IPS-15b (cell line): ENCODE measurements at regions not wholly inside any gene's neighbourhood (a gene's known extent, or its start where the extent isn't known, plus 50 kb on each side); places are given as distances from the start of the nearest gene placed in this dataset.

Experiments
- H3K27me3 ChIP-seq: one replicate; pipeline ENCODE4 v1.6.1; 2013; ENCODE audit warnings: low read length; ENCODE audit not compliant: control insufficient read depth, insufficient read depth
- H3K36me3 ChIP-seq: one replicate; pipeline ENCODE4 v1.6.1; 2013; ENCODE audit warnings: low read length; ENCODE audit not compliant: control insufficient read depth, insufficient read depth
- H3K4me1 ChIP-seq: one replicate; pipeline ENCODE4 v1.6.1; 2013; ENCODE audit warnings: mild to moderate bottlenecking, low read length; ENCODE audit not compliant: control insufficient read depth, insufficient read depth
- H3K4me3 ChIP-seq: one replicate; pipeline ENCODE4 v1.5.1; 2013; ENCODE audit warnings: low read depth, low read length
- H3K9ac ChIP-seq: one replicate; pipeline ENCODE4 v1.6.1; 2013; ENCODE audit warnings: low read depth, mild to moderate bottlenecking, low read length
- H3K9me3 ChIP-seq: one replicate; pipeline ENCODE4 v1.6.1; 2013; ENCODE audit warnings: mild to moderate bottlenecking, low read length; ENCODE audit not compliant: control insufficient read depth, insufficient read depth

GRCh38 chr10:80751940-80752339 lies 214.2 kb downstream of the SH2D4B start:
- H3K36me3 ChIP-seq = no peaks in the 10 kb centered on the region
- no peaks in the 10 kb centered on the region for H3K27me3 ChIP-seq
- H3K9me3 ChIP-seq = no peaks in the 10 kb centered on the region
- no peak overlapping the region for H3K9ac ChIP-seq
- no peaks in the 10 kb centered on the region for H3K4me1 ChIP-seq
- H3K4me3 ChIP-seq = no peak overlapping the region

DNA sequence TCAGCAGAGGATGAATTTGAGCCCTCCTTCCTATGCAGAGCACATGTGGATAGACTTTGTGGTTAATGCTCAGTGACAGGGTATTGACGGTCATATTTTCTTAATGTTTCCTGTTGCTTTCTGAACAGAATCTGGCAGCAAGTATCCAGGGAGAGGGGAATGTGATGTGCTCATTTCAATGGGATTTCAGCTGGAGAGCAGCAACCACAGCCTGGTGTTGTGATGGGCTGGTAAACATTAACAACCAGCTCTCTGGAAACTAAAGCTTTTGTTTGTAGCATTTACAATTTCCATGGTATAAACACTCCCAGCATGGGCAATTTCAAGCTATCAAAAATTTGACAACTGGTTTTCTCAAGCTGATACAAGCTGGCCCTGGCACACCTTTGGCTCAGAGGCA lies 215.9 kb downstream of the SH2D4B start:
- no peaks in the 10 kb centered on the region for H3K27me3 ChIP-seq
- no peaks in the 10 kb centered on the region for H3K9me3 ChIP-seq
- no peaks in the 10 kb centered on the region for H3K36me3 ChIP-seq
- no peak overlapping the region for H3K9ac ChIP-seq
- no peak overlapping the region for H3K4me3 ChIP-seq
- H3K4me1 ChIP-seq = no peaks in the 10 kb centered on the region

DNA sequence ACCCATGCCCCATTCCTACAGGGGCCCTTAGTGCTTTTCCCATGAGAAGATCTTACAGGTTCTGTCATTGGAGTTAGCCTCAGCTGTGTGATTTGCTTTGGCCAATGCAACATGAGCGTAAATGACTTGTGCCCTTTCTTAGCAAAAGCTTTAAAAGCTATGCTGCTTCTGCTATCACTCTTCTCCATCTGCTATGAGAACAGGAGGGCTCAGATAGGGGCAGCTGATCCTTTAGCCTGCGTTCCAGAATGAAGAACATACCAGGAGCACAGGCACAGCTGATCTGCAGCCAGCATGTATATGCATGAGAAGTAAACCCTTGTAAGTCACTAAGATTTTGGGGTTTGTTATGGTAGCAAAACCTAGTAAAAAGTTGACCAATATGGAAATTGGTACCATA lies 218.2 kb downstream of the SH2D4B start:
- Histone ChIP-seq H3K4me1 (no peaks in the 10 kb centered on the region), H3K4me3 (no peak overlapping the region), H3K9me3 (no peaks in the 10 kb centered on the region), H3K9ac (no peak overlapping the region), H3K27me3 (no peaks in the 10 kb centered on the region), H3K36me3 (no peaks in the 10 kb centered on the region)

GRCh38 chr10:80759693-80760092 lies 222.0 kb downstream of the SH2D4B start:
- Histone ChIP-seq H3K4me3 (no peak overlapping the region), H3K9me3 (no peaks in the 10 kb centered on the region), H3K4me1 (no peaks in the 10 kb centered on the region), H3K36me3 (no peaks in the 10 kb centered on the region), H3K27me3 (no peaks in the 10 kb centered on the region), H3K9ac (no peak overlapping the region)

- no peak overlapping the region for H3K9ac ChIP-seq
- H3K4me3 ChIP-seq = no peak overlapping the region
- H3K9me3 ChIP-seq = no peaks in the 10 kb centered on the region
- H3K36me3 ChIP-seq = no peaks in the 10 kb centered on the region
- H3K27me3 ChIP-seq = no peaks in the 10 kb centered on the region
- H3K4me1 ChIP-seq = no peaks in the 10 kb centered on the region
These were observed 223.2 kb downstream of the SH2D4B start for GRCh38 chr10:80760914-80761371.

DNA sequence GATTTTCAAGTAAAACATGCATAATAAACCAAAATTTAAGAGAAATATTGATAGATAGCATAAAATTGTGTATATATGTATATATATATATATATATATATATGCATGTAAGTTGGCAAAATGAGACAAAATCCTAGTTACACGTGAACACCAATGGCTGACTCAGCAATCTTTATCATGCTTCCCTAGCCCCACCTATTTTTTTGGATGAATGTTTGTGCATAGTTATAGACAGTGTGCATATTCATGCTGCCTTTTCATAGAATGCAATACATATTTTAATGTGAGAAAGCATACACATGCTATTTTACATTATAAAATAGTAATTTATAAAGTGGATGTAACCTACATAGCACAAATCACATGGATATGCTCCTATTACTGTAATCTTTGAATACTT lies 230.3 kb downstream of the SH2D4B start:
- H3K9ac ChIP-seq = no peak overlapping the region
- no peak overlapping the region for H3K4me3 ChIP-seq
- no peaks in the 10 kb centered on the region for H3K9me3 ChIP-seq
- H3K36me3 ChIP-seq = no peaks in the 10 kb centered on the region
- H3K4me1 ChIP-seq = no peaks in the 10 kb centered on the region
- H3K27me3 ChIP-seq = no peaks in the 10 kb centered on the region

GRCh38 chr10:80769700-80770160 lies 232.0 kb downstream of the SH2D4B start:
- Histone ChIP-seq H3K9ac (no peak overlapping the region), H3K4me3 (no peak overlapping the region), H3K36me3 (no peaks in the 10 kb centered on the region), H3K4me1 (no peaks in the 10 kb centered on the region), H3K9me3 (no peaks in the 10 kb centered on the region), H3K27me3 (no peaks in the 10 kb centered on the region)

DNA sequence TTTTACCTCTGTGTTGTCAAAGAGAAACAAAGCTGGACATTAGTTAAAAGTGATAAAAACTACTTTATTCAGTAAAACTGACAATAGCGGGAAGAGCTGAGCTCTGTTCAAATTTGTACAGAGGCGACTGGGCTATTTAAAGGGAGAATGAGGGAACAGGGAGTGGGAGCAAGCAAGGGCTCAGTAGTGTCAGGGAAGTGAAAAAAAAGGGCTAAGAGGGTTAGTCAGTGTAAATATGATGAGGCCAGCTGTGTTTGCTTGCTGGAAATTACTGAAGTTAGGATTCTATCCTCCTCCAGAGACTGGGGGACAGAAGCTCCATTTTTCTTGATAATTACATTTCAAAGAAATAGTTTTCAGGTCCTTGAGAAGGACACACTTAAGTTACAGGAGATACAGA lies 232.5 kb downstream of the SH2D4B start:
- H3K36me3 ChIP-seq = no peaks in the 10 kb centered on the region
- H3K9ac ChIP-seq = no peak overlapping the region
- no peaks in the 10 kb centered on the region for H3K27me3 ChIP-seq
- no peak overlapping the region for H3K4me3 ChIP-seq
- no peaks in the 10 kb centered on the region for H3K4me1 ChIP-seq
- no peaks in the 10 kb centered on the region for H3K9me3 ChIP-seq

GRCh38 chr10:80771285-80771684 lies 233.6 kb downstream of the SH2D4B start:
- H3K4me3 ChIP-seq = no peak overlapping the region
- H3K36me3 ChIP-seq = no peaks in the 10 kb centered on the region
- no peaks in the 10 kb centered on the region for H3K4me1 ChIP-seq
- H3K9ac ChIP-seq = no peak overlapping the region
- no peaks in the 10 kb centered on the region for H3K27me3 ChIP-seq
- H3K9me3 ChIP-seq = no peaks in the 10 kb centered on the region

DNA sequence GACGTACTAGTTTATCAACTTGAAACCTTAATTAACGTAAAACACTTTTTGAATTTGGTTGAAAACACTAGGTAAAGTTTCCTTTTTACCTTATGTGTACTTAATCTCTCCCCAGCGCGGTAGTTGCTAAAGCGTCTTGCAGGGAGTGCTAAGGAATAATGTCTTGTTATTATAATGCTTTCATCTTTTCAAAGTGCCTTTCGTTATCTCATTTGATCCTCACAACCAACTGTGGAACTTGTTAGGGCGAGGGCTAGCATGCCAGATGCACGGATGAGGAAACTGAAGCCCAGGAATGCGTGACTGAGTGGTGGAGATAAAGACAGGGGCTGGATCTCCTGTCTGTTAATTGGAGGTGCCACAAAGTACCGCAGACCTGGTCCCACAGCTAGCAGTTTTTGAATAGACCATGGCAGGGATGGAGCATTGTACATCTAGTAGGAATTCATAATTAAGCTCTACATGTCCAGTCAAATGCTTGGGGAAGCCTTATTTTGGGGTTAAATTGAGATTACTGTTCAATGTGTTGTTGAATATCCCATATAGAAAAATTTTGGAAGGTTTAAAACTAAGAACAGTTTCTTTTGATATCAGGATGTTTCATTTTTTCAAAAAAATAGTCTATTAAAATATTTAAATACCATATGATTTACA lies 234.3 kb downstream of the SH2D4B start:
- no peaks in the 10 kb centered on the region for H3K27me3 ChIP-seq
- no peaks in the 10 kb centered on the region for H3K9me3 ChIP-seq
- no peak overlapping the region for H3K9ac ChIP-seq
- H3K36me3 ChIP-seq = no peaks in the 10 kb centered on the region
- H3K4me3 ChIP-seq = no peak overlapping the region
- no peaks in the 10 kb centered on the region for H3K4me1 ChIP-seq

GRCh38 chr10:80772596-80772995 lies 234.9 kb downstream of the SH2D4B start:
- no peaks in the 10 kb centered on the region for H3K4me1 ChIP-seq
- no peaks in the 10 kb centered on the region for H3K27me3 ChIP-seq
- H3K9ac ChIP-seq = no peak overlapping the region
- no peaks in the 10 kb centered on the region for H3K9me3 ChIP-seq
- H3K4me3 ChIP-seq = no peak overlapping the region
- H3K36me3 ChIP-seq = no peaks in the 10 kb centered on the region

GRCh38 chr10:80784695-80785094 lies 247.0 kb downstream of the SH2D4B start:
- no peaks in the 10 kb centered on the region for H3K4me1 ChIP-seq
- H3K27me3 ChIP-seq = no peaks in the 10 kb centered on the region
- H3K9me3 ChIP-seq = no peaks in the 10 kb centered on the region
- no peak overlapping the region for H3K9ac ChIP-seq
- no peak overlapping the region for H3K4me3 ChIP-seq
- H3K36me3 ChIP-seq = no peaks in the 10 kb centered on the region
